CD14-positive monocyte (primary cell): ENCODE measurements at regions not wholly inside any gene's neighbourhood (a gene's known extent, or its start where the extent isn't known, plus 50 kb on each side); places are given as distances from the start of the nearest gene placed in this dataset.

ENCODE experiments used
- DNase-seq, 3 donors: peaks; one replicate each; pipeline ENCODE4 v3.0.0-alpha.2; 2011 to 2022
- H2AFZ ChIP-seq: 2 replicates; pipeline ENCODE4 v1.6.0; 2012; ENCODE audit warnings: mild to moderate bottlenecking, low read depth, low read length, inconsistent platforms; ENCODE audit not compliant: insufficient read depth, poor library complexity, severe bottlenecking
- H3K27ac ChIP-seq, 2 donors: 1 replicate in 1 of 2; 2 replicates in 1 of 2; pipeline ENCODE4 v1.5.1; 2012 to 2013; ENCODE audit warnings: low read length in 2 of 2, control low read depth in 1 of 2, inconsistent platforms in 1 of 2, low read depth in 1 of 2, mild to moderate bottlenecking in 1 of 2
- H3K27me3 ChIP-seq, 2 donors: one replicate each; pipeline versions ENCODE4 v1.6.0 to v1.6.1; 2011 to 2013; ENCODE audit warnings: low read length in 2 of 2; ENCODE audit not compliant: control insufficient read depth in 2 of 2, insufficient read depth in 2 of 2
- H3K36me3 ChIP-seq, 2 donors: replicated peaks in 1 of 2; 1 replicate in 1 of 2; 2 replicates in 1 of 2; pipeline versions ENCODE4 v1.5.1 to v1.6.1; 2012 to 2013; ENCODE audit warnings: low read length in 2 of 2, control low read depth in 1 of 2, inconsistent platforms in 1 of 2, mild to moderate bottlenecking in 1 of 2; ENCODE audit not compliant: insufficient read depth in 2 of 2, control insufficient read depth in 1 of 2
- H3K4me1 ChIP-seq, 2 donors: 1 replicate in 1 of 2; 2 replicates in 1 of 2; pipeline versions ENCODE4 v1.5.1 to v1.6.1; 2012 to 2013; ENCODE audit warnings: low read length in 2 of 2, control low read depth in 1 of 2, inconsistent platforms in 1 of 2, mild to moderate bottlenecking in 1 of 2, moderate library complexity in 1 of 2; ENCODE audit not compliant: insufficient read depth in 2 of 2, control insufficient read depth in 1 of 2
- H3K4me2 ChIP-seq: replicated peaks from 2 replicates; pipeline ENCODE3; 2012; ENCODE audit warnings: low read length, moderate library complexity, mild to moderate bottlenecking; ENCODE audit not compliant: poor library complexity, severe bottlenecking; ENCODE audit errors: extremely low read depth
- H3K4me3 ChIP-seq, 3 experiments: fragments of 200-600 bp in 1 of 3; sonication (generic) in 1 of 3; replicated peaks in 1 of 3; 1 replicate in 2 of 3; 2 replicates in 1 of 3; pipeline ENCODE4 v1.5.1; 2011 to 2013; ENCODE audit warnings: low read length in 3 of 3, mild to moderate bottlenecking in 3 of 3, control low read depth in 2 of 3, low read depth in 2 of 3, inconsistent platforms in 1 of 3, moderate library complexity in 1 of 3
- H3K79me2 ChIP-seq: 2 replicates; pipeline ENCODE4 v1.6.0; 2012; ENCODE audit warnings: mild to moderate bottlenecking, control low read depth, inconsistent platforms, low read length, moderate library complexity; ENCODE audit not compliant: insufficient read depth
- H3K9ac ChIP-seq: 2 replicates; pipeline ENCODE4 v1.6.0; 2017; ENCODE audit warnings: low read length, mild to moderate bottlenecking; ENCODE audit not compliant: insufficient read depth, poor library complexity, severe bottlenecking
- H3K9me3 ChIP-seq, 2 donors: replicated peaks in 1 of 2; 1 replicate in 1 of 2; 2 replicates in 1 of 2; pipeline versions ENCODE4 v1.5.1 to v1.6.1; 2012 to 2013; ENCODE audit warnings: low read length in 2 of 2, control low read depth in 1 of 2; ENCODE audit not compliant: control insufficient read depth in 1 of 2, insufficient read depth in 1 of 2
- H4K20me1 ChIP-seq: 2 replicates; pipeline ENCODE4 v1.6.0; 2012; ENCODE audit warnings: mild to moderate bottlenecking, low read length, control low read depth, moderate library complexity; ENCODE audit not compliant: insufficient read depth
- H3K27ac Mint-ChIP-seq, 7 donors: one replicate each; pipeline ENCODE4 v1.8.0; 2020; ENCODE audit warnings: mild to moderate bottlenecking in 7 of 7, mixed read lengths in 7 of 7, moderate library complexity in 6 of 7, inconsistent platforms in 2 of 7
- H3K27me3 Mint-ChIP-seq, 3 donors: one replicate each; pipeline ENCODE4 v1.8.0; 2021 to 2022; ENCODE audit warnings: low read depth in 3 of 3, mild to moderate bottlenecking in 3 of 3, mixed read lengths in 3 of 3, moderate library complexity in 3 of 3, inconsistent platforms in 1 of 3
- H3K36me3 Mint-ChIP-seq, 2 donors: one replicate each; pipeline ENCODE4 v1.8.0; 2020; ENCODE audit warnings: mixed read lengths in 2 of 2, inconsistent platforms in 1 of 2, mild to moderate bottlenecking in 1 of 2
- H3K4me1 Mint-ChIP-seq: one replicate; pipeline ENCODE4 v1.8.0; 2020; ENCODE audit warnings: mild to moderate bottlenecking, mixed read lengths
- H3K4me3 Mint-ChIP-seq, 2 donors: one replicate each; pipeline ENCODE4 v1.8.0; 2020; ENCODE audit warnings: mild to moderate bottlenecking in 2 of 2, mixed read lengths in 2 of 2, moderate library complexity in 1 of 2
- H3K9me3 Mint-ChIP-seq, 7 donors: one replicate each; pipeline ENCODE4 v1.8.0; 2020 to 2022; ENCODE audit warnings: mixed read lengths in 7 of 7, mild to moderate bottlenecking in 6 of 7, moderate library complexity in 6 of 7, inconsistent platforms in 2 of 7
- CTCF ChIP-seq: fragments of 200-600 bp; IDR thresholded peaks from one replicate; pipeline ENCODE4 v1.8.0; 2022; ENCODE audit warnings: antibody characterized with exemption, mild to moderate bottlenecking
- WGBS: methylation state at CpG from one replicate; pipeline ENCODE4 v1.1.5; 2013; ENCODE audit warnings: missing lambda C conversion rate; ENCODE audit not compliant: insufficient coverage; 5-methylcytosine and 5-hydroxymethylcytosine counted together
- intact Hi-C, 2 donors: fragments of 100-400 bp; cut with micrococcal nuclease; formaldehyde crosslinking; loops; one replicate each; pipeline versions ENCODE4 v1.15.0 to v1.15.1; 2023

GRCh38 chr2:6031200-6031867 is 339.1 kb downstream of the SOX11 start:
- 83% methylated on average over 1 of the region's 5 CpGs for WGBS
- no peaks in the 10 kb centered on the region for H3K4me1 Mint-ChIP-seq
- no peak overlapping the region for H3K27ac Mint-ChIP-seq
- H3K9me3 Mint-ChIP-seq = peaks cover 0 to 6% (median 2%) of the 10 kb centered on the region in 7 donors
- no peak for TF ChIP-seq CTCF
- no peak overlapping the region for H3K4me2 ChIP-seq
- no peaks in the 10 kb centered on the region for H4K20me1 ChIP-seq
- no peaks in the 10 kb centered on the region for H3K9me3 ChIP-seq
- no peaks in the 10 kb centered on the region for H3K27me3 ChIP-seq
- no peaks in the 10 kb centered on the region for H3K4me1 ChIP-seq
- H2AFZ ChIP-seq = no peak overlapping the region
- no peak overlapping the region for H3K4me3 ChIP-seq
- H3K4me3 Mint-ChIP-seq = no peak overlapping the region
- DNase-seq = no peak
- peaks cover 0 to 1% (median 0%) of the 10 kb centered on the region in 3 donors for H3K27me3 Mint-ChIP-seq
- H3K36me3 ChIP-seq = no peaks in the 10 kb centered on the region
- no peak overlapping the region for H3K9ac ChIP-seq
- intact Hi-C loops = no loop called here
- H3K79me2 ChIP-seq = no peaks in the 10 kb centered on the region
- H3K36me3 Mint-ChIP-seq = no peaks in the 10 kb centered on the region
- no peak overlapping the region for H3K27ac ChIP-seq

GRCh38 chr2:6036211-6036610 is 344.0 kb downstream of the SOX11 start:
- Histone ChIP-seq H3K27ac (no peak overlapping the region), H3K4me1 (no peaks in the 10 kb centered on the region), H4K20me1 (no peaks in the 10 kb centered on the region), H2AFZ (no peak overlapping the region), H3K36me3 (no peaks in the 10 kb centered on the region), H3K27me3 (no peaks in the 10 kb centered on the region), H3K4me2 (no peak overlapping the region), H3K9me3 (peaks cover 0 to 4% of the 10 kb centered on the region in 2 donors), H3K4me3 (no peak overlapping the region), H3K79me2 (no peaks in the 10 kb centered on the region), H3K9ac (no peak overlapping the region)
- H3K9me3 Mint-ChIP-seq = peaks cover 0 to 7% (median 2%) of the 10 kb centered on the region in 7 donors
- intact Hi-C loops = no loop called here
- H3K36me3 Mint-ChIP-seq = no peaks in the 10 kb centered on the region
- WGBS = 81% methylated on average over 2 of the region's 4 CpGs
- no peaks in the 10 kb centered on the region for H3K27me3 Mint-ChIP-seq
- H3K4me3 Mint-ChIP-seq = no peak overlapping the region
- no peak overlapping the region for H3K27ac Mint-ChIP-seq
- TF ChIP-seq CTCF = no peak
- no peak for DNase-seq
- no peaks in the 10 kb centered on the region for H3K4me1 Mint-ChIP-seq
